ENCODE measurements at regions not wholly inside any gene's neighbourhood (a gene's known extent, or its start where the extent isn't known, plus 50 kb on each side); places are given as distances from the start of the nearest gene placed in this dataset.

DNA sequence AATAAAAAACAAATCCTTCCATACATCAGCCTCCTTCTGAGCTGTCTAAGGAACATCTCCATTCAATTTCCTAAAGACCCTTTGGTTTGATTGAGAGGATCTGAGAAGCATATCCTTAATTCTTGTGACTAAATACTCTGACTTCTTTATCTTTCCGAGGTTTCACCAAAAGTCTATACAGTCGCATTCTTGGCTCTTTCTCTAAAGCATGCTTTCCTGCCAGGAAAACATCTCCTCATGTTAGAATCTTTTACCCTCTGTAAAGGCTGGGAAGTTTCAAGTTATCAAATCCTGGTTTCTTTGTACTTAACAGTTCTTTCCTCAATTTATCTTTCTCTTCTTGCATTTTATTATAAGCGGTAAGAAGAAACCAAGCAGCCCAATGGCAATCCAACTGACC, 630.4 kb downstream of the PTPRC start:
- TF ChIP-seq, protein P1, sequence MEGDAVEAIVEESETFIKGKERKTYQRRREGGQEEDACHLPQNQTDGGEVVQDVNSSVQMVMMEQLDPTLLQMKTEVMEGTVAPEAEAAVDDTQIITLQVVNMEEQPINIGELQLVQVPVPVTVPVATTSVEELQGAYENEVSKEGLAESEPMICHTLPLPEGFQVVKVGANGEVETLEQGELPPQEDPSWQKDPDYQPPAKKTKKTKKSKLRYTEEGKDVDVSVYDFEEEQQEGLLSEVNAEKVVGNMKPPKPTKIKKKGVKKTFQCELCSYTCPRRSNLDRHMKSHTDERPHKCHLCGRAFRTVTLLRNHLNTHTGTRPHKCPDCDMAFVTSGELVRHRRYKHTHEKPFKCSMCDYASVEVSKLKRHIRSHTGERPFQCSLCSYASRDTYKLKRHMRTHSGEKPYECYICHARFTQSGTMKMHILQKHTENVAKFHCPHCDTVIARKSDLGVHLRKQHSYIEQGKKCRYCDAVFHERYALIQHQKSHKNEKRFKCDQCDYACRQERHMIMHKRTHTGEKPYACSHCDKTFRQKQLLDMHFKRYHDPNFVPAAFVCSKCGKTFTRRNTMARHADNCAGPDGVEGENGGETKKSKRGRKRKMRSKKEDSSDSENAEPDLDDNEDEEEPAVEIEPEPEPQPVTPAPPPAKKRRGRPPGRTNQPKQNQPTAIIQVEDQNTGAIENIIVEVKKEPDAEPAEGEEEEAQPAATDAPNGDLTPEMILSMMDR (IDR thresholded peaks at IDR 0.05) = no peak
- TF ChIP-seq POLR2A (IDR thresholded peaks at IDR 0.05) = no peak
